Heart right ventricle (tissue), 16 donors: ENCODE measurements at regions not wholly inside any gene's neighbourhood (a gene's known extent, or its start where the extent isn't known, plus 50 kb on each side); places are given as distances from the start of the nearest gene placed in this dataset.

ENCODE experiments used
- ATAC-seq, 8 donors: fragments of 200-7000 bp; cut with Tn5 transposase; one replicate each; pipeline ENCODE4 v1.9.1; 2020; ENCODE audit warnings: mild to moderate bottlenecking in 8 of 8, moderate library complexity in 8 of 8, moderate number of reproducible peaks in 1 of 8
- DNase-seq, 2 donors: peaks; one replicate each; pipeline ENCODE4 v3.0.0-alpha.2; 2020
- H3K27ac ChIP-seq, 10 donors: fragments of 200-600 bp; sonication (generic) in 2 of 10; one replicate each; pipeline versions ENCODE4 v1.5.0 to v1.8.0; 2020 to 2022; ENCODE audit warnings: mild to moderate bottlenecking in 3 of 10
- H3K27me3 ChIP-seq, 7 donors: fragments of 200-600 bp; one replicate each; pipeline ENCODE4 v1.8.0; 2021 to 2022; ENCODE audit warnings: mild to moderate bottlenecking in 2 of 7
- H3K36me3 ChIP-seq, 9 donors: fragments of 200-600 bp; sonication (generic) in 1 of 9; one replicate each; pipeline versions ENCODE4 v1.5.0 to v1.8.0; 2020 to 2022; ENCODE audit warnings: mild to moderate bottlenecking in 2 of 9
- H3K4me1 ChIP-seq, 9 donors: fragments of 200-600 bp; sonication (generic) in 1 of 9; one replicate each; pipeline versions ENCODE4 v1.5.0 to v1.8.0; 2020 to 2022; ENCODE audit warnings: mild to moderate bottlenecking in 4 of 9
- H3K4me3 ChIP-seq, 10 donors: fragments of 200-600 bp; sonication (generic) in 2 of 10; one replicate each; pipeline versions ENCODE4 v1.5.0 to v1.8.0; 2020 to 2022; ENCODE audit warnings: mild to moderate bottlenecking in 7 of 10, moderate library complexity in 2 of 10
- H3K9me3 ChIP-seq, 11 donors: fragments of 200-600 bp in 10 of 11; sonication (generic) in 2 of 11; one replicate each; pipeline versions ENCODE4 v1.5.0 to v1.8.0; 2013 to 2022; ENCODE audit warnings: mild to moderate bottlenecking in 2 of 11, control low read depth in 1 of 11, moderate library complexity in 1 of 11
- WGBS, 2 donors: extraction: QIAGEN DNeasy Blood & Tissue Kit; methylation state at CpG; one replicate each; pipeline ENCODE4 v1.1.7; 2013; ENCODE audit warnings: inconsistent platforms in 1 of 2; 5-methylcytosine and 5-hydroxymethylcytosine counted together
- intact Hi-C, 10 donors: fragments of 100-400 bp; cut with DNase I; formaldehyde crosslinking; loops; one replicate each; pipeline versions ENCODE4 v1.11.1 to v1.14.2; 2022
- TF ChIP-seq, protein P1 (sequence below), 9 donors: fragments of 200-600 bp; sonication (generic) in 2 of 9; IDR thresholded peaks; one replicate each; pipeline versions ENCODE4 v1.5.0 to v1.8.0; 2021 to 2022; ENCODE audit warnings: antibody characterized with exemption in 9 of 9, mild to moderate bottlenecking in 5 of 9, moderate library complexity in 1 of 9
- donor health status: Arrhythmogenic right ventricular cardiomyopathy.
- donor health status: ischemic (EF 13 %, LVEDD 7.1; RV severe dilation, severe dysfunction).
- donor health status: healthy with polysubstance abuse.
- donor health status: DM: no; HTN: yes; CAD: no.
- donor health status: DM: no; HTN: no; CAD: no.
- donor health status: ischemic (EF 25% LVEDD 6.9; RV normal size, moderate dysfunction).
- donor health status: ischemic (EF 25% LVEDD 5.7; RV mildly dilated, moderate dysfunction).
- donor health status: healthy.
- donor health status: DM: yes; HTN: yes; CAD: no.
- donor health status: Ischemic cardiomyopathy.
- donor health status: ischemic (EF 35%, LVEDD 5.7; RV mildly dilated, moderate dysfunction).
- donor health status: nonischemic (EF 11% LVEDD 7.7; RV severe dilation, severe dysfunction).
- donor health status: DM: yes; HTN: yes; CAD: no.
- donor health status: PGD.
- donor health status: ischemic (EF 29% LVEDD 5.4; RV normal size, mild dysfunction).
- donor health status: nonischemic (EF 23%, LVEDD 6.1; RV moderate dilation, normal function).

DNA sequence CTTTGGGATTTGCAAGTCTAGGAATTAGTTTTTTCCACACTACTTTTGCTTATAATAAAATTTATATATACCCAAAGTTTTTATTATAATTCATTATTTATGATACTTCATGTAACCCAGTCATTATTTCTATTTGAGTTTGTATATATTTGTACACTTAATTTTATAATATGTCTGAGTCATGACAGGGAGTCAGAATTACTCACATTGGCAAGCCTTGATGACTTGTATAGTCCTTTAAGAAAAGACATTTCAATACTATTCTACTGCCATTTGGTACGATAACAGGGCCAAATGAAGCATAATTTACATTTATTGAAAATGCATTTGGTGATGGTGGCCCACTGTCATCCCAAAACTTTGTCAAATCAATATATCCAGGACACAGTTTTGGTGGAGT, 95.9 kb upstream of the UNC13C start:
- DNase-seq (no peak), ATAC-seq (no peak)
- no peak overlapping the region for H3K4me3 ChIP-seq
- peaks cover 0 to 5% (median 0%) of the 10 kb centered on the region in 7 donors for H3K27me3 ChIP-seq
- H3K36me3 ChIP-seq: no peaks in the 10 kb centered on the region
- H3K4me1 ChIP-seq: peaks cover 0 to 4% (median 0%) of the 10 kb centered on the region in 9 donors
- 0 to 3% methylated on average over 1 of the region's 1 CpG for WGBS, 2 donors
- TF ChIP-seq, protein P1, sequence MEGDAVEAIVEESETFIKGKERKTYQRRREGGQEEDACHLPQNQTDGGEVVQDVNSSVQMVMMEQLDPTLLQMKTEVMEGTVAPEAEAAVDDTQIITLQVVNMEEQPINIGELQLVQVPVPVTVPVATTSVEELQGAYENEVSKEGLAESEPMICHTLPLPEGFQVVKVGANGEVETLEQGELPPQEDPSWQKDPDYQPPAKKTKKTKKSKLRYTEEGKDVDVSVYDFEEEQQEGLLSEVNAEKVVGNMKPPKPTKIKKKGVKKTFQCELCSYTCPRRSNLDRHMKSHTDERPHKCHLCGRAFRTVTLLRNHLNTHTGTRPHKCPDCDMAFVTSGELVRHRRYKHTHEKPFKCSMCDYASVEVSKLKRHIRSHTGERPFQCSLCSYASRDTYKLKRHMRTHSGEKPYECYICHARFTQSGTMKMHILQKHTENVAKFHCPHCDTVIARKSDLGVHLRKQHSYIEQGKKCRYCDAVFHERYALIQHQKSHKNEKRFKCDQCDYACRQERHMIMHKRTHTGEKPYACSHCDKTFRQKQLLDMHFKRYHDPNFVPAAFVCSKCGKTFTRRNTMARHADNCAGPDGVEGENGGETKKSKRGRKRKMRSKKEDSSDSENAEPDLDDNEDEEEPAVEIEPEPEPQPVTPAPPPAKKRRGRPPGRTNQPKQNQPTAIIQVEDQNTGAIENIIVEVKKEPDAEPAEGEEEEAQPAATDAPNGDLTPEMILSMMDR (IDR thresholded peaks at IDR 0.05): no peak
- H3K9me3 ChIP-seq: no peaks in the 10 kb centered on the region
- intact Hi-C loops: no loop called here
- H3K27ac ChIP-seq: no peak overlapping the region

GRCh38 chr15:53880357-53880756, 97.9 kb upstream of the UNC13C start:
- no peaks in the 10 kb centered on the region for H3K36me3 ChIP-seq
- H3K9me3 ChIP-seq: no peaks in the 10 kb centered on the region
- ATAC-seq: no peak
- 37 to 42% methylated on average over 8 of the region's 8 CpGs for WGBS, 2 donors
- no peak overlapping the region for H3K4me3 ChIP-seq
- no peak overlapping the region for H3K27ac ChIP-seq
- H3K27me3 ChIP-seq: peaks cover 0 to 5% (median 0%) of the 10 kb centered on the region in 7 donors
- DNase-seq: peak in 1 of 2 donors; percentile 13
- intact Hi-C loops: no loop called here
- TF ChIP-seq, protein P1 (IDR thresholded peaks at IDR 0.05): no peak
- H3K4me1 ChIP-seq: peaks cover 0 to 4% (median 0%) of the 10 kb centered on the region in 9 donors

DNA sequence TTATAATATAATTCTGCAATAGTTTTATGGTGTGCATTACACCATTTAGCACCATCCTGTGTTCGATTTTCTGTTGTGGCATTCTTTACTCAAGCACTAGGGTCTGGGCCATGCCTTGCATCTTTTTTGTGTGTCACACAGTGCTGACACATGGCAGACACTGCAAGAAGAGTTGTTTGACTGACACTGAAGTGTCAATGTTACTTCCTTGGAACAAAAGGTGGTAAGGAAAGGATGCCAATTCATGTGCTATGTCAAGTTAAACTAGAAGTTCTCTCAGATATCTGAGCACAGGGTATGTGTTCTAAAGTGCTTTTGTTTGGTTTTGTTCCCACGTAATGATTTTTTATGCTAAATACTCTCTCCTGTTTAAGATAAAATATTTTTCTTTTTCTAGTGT, 102.5 kb upstream of the UNC13C start:
- Histone ChIP-seq H3K4me3 (no peak overlapping the region), H3K36me3 (no peaks in the 10 kb centered on the region), H3K27ac (no peak overlapping the region), H3K27me3 (peaks cover 0 to 5% (median 0%) of the 10 kb centered on the region in 7 donors), H3K4me1 (peaks cover 0 to 3% (median 0%) of the 10 kb centered on the region in 9 donors), H3K9me3 (no peaks in the 10 kb centered on the region)
- intact Hi-C loops: no loop called here
- DNase-seq (no peak), ATAC-seq (no peak)
- WGBS, 2 donors: 62 to 77% methylated on average over 2 of the region's 2 CpGs
- TF ChIP-seq, protein P1 (IDR thresholded peaks at IDR 0.05): no peak

DNA sequence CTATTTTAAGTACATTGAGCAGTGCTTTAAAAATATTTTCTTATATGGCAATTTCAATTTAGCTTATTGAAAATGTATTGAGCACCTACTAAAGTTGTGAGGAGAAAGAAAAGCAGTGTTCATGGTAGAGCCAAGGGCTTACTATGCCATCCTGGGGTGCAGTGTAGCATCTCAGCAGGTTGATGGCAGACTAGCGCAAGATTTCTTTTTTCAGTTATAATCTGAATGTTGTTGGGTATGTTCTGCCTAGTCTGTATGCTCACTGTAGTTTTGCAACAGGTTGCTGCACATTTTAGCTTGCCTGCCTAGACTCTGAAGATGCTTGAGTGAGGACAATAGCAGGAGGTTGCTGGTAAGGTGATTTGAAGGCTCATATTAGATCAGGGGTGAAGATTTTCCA, 103.1 kb upstream of the UNC13C start:
- no peak for DNase-seq
- intact Hi-C loops: no loop called here
- H3K4me3 ChIP-seq: no peak overlapping the region
- no peak overlapping the region for H3K27ac ChIP-seq
- no peaks in the 10 kb centered on the region for H3K4me1 ChIP-seq
- peaks cover 0 to 5% (median 0%) of the 10 kb centered on the region in 7 donors for H3K27me3 ChIP-seq
- ATAC-seq: no peak
- no peaks in the 10 kb centered on the region for H3K9me3 ChIP-seq
- 88 to 94% methylated on average over 1 of the region's 1 CpG for WGBS, 2 donors
- no peaks in the 10 kb centered on the region for H3K36me3 ChIP-seq
- TF ChIP-seq, protein P1 (IDR thresholded peaks at IDR 0.05): no peak
